NCI-H1417 (cell line): ENCODE measurements at regions not wholly inside any gene's neighbourhood (a gene's known extent, or its start where the extent isn't known, plus 50 kb on each side); places are given as distances from the start of the nearest gene placed in this dataset.
"Not testable (repeated sequence)": the region's sequence is repeated elsewhere in the genome, so short reads cannot be mapped to it uniquely, and the experiment has no call there.

Experiments used
- DNase-seq, 3 experiments: peaks; one replicate each; lab custom pipeline; 2025; lab: John Stamatoyannopoulos, UW

DNA sequence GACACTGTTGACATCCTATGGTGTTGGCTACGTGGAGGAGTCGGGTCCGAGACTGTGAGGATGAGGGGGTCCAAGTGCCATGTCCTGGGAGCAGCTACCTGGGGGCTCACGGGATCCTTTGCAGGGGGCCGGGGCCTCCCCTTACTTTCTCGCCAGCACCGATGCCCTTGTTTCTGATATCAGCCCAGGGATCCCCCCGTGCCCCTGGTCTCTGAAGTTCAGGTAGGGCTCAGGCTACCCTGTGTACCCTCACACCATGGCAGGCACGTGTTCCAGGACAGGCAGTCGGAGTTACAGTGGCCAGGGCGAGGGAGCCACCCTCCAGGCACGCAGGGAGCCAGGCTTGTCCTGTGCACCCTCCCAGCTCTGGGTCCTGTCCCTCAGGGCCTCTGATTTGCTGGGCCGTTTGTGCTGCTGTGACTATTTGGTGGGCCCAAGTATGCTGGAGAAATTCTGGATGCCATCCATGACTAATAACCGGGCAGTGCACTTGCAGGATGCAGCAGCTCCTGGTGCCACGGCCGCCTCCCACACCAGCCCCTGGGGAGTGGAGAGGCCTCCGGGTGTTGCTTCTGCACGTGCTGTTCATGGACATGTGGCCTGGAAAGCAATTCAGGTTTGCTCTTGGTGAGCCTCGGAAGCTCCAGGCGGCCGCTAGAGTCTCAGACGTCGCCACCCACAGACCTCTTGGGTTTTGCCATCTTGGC, 93.1 kb upstream of the SFSWAP start:
- no peak for DNase-seq

GRCh38 chr12:131618303-131618658, 92.6 kb upstream of the SFSWAP start:
- no peak for DNase-seq

GRCh38 chr12:131618701-131619100, 92.2 kb upstream of the SFSWAP start:
- no peak for DNase-seq

DNA sequence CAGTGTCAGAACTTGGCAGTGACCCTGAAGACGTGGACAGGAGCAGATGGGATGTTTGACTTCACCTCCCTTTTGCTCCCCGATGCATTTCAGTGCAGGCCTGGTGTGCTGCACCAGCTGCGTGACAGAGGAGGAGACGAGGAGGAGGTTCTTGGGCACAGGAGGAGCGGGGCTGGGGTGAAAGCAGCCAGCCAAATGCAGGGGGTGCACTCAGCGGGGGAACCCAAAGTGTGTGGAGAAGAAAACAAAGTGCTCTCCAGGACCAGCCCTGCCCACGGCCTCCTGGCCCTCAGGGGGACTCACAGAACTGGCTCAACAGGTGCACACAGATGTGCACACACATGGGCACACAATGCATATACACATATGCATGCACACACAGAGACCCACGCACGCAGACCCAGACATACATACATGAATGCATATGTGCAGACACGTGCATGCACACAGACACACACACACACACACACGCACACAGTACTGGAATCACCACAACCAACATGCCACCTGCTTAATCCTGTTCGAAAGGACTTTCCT, 91.7 kb upstream of the SFSWAP start:
- no peak for DNase-seq

DNA sequence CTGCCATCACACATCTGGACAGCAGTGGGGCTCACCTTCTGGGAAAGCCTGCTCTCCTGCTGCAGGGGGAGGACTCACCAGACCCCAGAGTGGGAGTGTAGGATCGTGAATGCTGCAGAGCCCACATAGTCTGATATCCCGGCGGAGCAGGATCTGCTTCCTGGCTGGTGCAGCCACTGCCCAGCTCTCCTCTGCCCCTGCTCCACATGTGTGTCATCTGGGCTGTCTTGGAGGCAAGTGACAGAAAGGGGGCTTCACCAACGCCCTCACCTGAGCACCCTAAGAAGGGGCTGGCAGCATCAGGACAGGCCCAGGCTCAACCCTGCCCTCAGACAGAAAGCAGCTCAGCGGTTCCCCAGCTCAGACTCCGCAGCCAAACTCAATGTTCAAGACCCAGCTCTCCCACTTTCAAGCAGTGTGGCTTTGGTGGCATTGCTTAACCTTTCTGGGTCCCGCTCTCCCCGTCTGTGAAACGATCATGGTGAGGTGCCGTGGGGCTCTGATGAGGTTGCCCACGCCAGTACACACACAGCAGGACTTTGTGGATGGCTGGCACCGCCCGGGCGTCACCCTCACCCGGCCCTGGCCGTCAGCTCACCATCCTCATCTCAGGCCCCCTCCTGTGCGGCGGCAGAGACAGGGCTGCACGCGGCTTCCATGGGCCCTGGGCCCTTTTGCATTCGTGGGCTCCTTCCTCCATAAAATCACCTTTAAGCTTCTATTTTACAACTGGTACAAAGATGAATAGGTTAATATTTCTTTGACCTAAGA, 91.0 kb upstream of the SFSWAP start:
- no peak for DNase-seq

GRCh38 chr12:131620520-131620919, 90.4 kb upstream of the SFSWAP start:
- no peak for DNase-seq

GRCh38 chr12:131620946-131621681, 89.8 kb upstream of the SFSWAP start:
- DNase-seq: no peak

DNA sequence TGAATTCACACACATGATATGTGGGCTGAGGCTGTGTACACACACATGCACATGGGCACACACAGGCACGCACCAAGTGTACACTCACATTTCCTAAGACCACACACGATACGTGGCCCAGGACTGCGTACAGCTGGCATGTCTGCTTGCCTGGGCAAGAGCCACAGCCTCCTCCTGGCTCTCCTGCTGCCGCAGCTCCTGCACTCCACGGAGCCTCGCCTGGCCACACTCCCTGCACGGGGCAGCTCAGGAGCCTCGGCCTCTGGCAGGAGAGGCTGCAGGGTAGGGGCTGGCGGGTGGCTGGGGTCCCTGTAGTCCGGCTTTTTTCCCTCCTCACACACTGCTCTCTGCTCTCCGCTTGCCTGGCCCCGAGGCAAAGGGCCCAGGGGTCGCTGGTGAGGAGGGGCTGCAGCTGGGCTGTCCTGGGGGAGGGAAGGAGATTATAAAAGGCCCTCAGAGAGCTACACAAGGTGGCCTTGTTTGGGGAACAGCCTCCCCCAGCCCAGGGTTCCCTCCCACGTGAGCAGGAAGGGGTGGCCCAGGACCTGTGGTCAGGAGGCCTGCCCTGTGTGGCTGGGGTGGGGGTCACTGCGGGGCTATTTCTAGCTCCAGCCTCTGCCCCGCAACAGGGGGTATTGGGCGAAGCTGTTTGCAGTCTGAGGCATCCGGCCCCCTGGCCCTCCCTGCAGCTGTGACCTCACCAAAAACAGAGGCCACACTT, 89.0 kb upstream of the SFSWAP start:
- no peak for DNase-seq

- DNase-seq: no peak
Measured at GRCh38 chr12:131622422-131622955, 88.4 kb upstream of the SFSWAP start.

DNA sequence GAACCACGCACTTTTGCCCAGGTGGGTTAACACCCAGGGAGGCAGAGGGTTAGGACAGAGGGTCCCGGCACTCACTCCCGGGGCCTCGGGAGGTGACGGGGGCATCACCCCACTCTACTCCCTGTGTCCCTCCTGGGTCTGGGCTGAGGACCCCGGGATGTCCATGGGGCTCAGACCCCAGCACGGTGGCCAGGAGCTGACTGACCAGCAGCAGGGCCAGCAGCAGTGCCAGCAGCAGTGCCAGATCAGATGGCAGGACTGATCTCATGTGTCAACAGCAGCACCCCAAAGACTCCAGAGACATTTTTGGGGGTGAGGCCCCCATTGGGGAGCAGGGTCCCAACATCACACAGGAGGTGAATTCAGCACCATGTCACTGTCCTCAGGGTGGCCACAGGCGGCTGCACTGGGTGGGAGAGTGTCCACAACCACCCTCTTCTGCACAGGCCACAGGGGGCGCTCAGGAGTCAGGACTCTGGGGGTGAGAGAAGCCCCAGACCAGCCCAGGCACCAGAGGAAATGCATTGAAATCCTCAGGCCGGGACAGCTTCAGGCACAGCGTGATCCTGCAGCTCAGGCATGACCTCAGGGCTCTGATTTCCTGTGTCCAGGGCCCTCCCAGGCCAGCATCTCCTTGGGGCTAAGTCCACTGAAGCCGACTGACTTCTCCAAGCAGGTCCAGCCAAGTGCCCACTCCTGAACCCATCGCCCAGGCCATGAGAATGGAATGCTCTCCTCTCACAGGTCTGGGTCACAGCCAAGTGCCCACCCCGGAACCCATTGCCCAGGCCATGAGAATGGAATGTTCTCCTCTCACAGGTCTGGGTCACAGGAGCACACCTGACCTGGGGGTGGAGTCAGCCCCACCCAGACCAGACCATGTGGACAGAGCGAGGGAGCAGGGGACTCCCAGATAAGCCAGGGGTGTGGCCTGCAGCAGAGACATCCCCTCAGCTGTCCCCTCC, 87.2 kb upstream of the SFSWAP start:
- not testable (repeated sequence) for DNase-seq

GRCh38 chr12:131624369-131624739, 86.5 kb upstream of the SFSWAP start:
- DNase-seq: not testable (repeated sequence)

DNA sequence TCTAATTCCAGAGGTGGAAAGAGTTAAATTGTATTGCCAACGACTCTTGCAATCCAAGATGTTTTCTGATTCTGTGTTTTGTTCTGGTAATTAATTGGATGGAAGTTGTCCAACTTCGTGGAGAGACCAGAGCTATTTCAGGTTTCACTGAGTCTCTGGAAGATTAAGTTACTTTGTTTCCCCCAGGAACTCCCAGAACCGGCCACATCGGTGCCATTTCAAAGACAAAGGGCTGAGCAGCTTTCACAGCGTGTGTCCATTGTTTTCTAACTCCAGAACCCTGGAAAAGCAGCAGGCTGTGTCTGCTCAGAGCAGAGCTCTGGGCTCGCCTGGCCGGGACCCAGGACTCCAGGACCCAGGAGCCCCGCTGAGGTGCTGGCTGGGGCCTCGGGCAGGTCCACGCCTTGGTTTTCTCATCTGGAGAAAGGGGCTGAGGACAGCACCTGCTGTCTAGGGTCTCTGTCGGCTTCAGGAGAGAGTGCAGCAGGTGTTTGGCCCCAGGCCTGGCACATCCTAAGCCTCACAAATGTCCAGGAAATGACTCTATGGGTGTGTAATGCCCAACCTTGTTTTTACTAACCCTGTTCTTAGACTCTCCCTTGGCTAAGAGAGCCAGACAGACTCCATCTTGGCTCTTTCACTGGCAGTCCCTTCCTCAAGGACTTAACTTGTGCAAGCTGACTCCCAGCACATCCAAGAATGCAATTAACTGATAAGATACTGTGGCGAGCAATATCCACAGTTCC, 86.0 kb upstream of the SFSWAP start:
- peak in 1 of 3 experiments; percentile 34 for DNase-seq

DNA sequence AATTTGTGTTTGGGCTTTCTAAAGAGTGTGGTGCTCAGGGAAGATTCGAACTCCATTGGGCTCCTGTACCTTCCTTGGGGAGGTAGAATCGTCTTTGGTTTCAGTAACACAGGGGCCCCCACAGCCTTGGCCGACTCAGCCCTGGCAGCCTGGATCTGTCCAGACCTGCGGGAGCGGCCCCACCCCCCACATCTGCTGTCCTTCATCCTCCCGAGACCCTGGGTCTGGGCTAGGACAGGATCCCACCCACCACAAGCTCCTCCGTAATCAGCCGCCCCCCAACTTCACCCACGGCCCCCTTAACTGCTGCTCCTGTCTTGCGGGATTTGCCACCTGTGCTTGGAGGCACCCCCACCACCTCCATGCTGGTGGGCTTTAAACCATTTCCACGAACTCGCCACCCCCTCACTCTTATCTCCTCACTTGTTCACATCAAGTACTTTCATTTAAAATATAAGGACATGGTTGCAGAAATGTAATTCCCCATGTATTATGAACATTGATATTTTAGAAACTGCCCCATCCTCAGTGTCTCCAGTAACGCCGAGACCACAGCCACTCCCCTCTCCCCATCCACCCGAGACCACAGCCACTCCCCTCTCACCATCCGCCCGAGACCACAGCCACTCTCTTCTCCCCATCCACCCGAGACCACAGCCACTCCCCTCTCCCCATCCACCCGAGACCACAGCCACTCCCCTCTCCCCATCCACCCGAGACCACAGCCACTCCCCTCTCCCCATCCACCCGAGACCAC, 84.7 kb upstream of the SFSWAP start:
- DNase-seq: not testable (repeated sequence)

DNA sequence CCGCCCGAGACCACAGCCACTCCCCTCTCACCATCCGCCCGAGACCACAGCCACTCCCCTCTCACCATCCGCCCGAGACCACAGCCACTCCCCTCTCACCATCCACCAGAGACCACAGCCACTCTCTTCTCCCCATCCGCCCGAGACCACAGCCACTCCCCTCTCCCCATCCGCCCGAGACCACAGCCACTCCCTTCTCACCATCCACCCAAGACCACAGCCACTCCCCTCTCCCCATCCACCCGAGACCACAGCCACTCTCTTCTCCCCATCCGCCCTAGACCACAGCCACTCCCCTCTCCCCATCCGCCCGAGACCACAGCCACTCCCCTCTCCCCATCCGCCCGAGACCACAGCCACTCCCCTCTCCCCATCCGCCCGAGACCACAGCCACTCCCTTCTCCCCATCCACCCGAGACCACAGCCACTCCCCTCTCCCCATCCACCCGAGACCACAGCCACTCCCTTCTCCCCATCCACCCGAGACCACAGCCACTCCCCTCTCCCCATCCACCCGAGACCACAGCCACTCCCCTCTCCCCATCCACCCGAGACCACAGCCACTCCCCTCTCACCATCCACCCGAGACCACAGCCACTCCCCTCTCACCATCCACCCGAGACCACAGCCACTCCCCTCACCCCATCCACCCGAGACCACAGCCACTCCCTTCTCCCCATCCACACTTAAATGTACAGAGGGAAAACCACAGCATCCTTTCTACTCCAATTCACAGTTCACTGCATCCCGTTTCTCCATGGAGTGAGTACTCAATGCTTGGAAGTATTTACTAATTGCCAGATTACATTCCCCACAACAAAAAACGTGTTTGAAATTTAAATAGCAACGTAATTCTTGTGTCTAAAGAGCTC, 83.5 kb upstream of the SFSWAP start:
- not testable (repeated sequence) for DNase-seq

DNA sequence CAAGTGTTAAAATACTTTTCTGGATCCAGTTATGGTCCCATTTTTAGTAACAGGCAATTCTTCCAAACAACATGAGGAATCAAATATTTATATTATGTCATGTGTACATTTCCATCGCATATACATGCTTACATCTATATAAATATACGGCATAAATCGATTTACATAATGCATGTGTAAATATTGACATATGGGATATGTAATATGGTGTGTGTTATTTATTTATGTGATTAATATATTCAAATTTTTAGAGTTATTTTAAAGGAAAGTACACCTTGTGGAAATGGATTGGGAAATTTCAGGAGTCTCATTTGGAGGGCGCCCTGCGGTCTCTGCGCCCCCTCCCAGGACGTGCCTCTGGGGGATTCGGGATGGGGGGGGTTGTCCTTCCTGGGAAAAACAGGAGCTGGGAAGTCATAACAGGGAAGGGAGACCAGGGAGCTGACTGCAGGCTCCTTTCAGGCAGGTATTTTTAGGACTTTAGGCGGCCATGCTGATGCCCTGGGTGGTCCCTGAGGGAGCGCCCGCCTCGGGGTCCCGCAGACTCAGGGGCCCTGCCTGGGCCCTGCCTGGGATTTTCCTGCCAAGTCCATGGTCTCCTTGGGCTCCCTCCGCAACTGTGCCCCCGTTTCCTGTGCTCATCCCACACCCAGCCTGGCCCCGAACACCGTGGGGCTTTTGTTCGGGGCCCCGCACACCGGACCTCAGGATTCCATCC, 82.7 kb upstream of the SFSWAP start:
- no peak for DNase-seq

- DNase-seq: no peak
Measured at GRCh38 chr12:131628766-131629448, 82.0 kb upstream of the SFSWAP start.

DNA sequence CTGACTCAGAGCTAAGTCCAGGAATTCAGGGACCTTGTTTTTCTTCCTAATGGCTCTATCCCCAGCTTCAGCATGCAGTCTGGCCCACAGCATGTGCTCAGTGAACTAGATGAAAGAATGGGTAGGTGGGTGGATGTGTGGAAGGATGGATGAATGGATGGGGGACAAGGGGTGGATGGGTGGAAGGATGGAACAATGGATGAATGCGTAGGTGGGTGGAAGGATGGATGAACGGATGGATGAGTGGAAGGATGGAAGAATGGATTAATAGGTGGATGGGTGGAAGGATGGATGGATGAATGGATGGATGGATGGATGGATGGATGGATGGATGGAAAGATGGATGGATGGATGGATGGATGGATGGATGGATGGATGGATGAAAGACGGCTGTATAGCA, 79.7 kb upstream of the SFSWAP start:
- DNase-seq: no peak
